GM12878 (cell line): ENCODE measurements at regions not wholly inside any gene's neighbourhood (a gene's known extent, or its start where the extent isn't known, plus 50 kb on each side); places are given as distances from the start of the nearest gene placed in this dataset.

Experiments
- ATAC-seq: fragments of 200-7000 bp; cut with Tn5 transposase; 3 replicates; pipeline ENCODE4 v1.9.1; 2020; ENCODE audit warnings: mild to moderate bottlenecking, moderate library complexity
- BruUV-seq: library from RNA; stranded (reverse); fragments of 400-500 nt; replicated peaks from 2 replicates; lab custom pipeline; 2021; lab: Mats Ljungman, UMichigan
- CTCF ChIA-PET: fragments of 300-600 bp; sonication (Branson Sonifier 250); formaldehyde crosslinking; extraction: SDS; loops from one replicate; lab custom pipeline; 2021; ENCODE audit warnings: inconsistent platforms; lab: Yijun Ruan, JAX
- POLR2A ChIA-PET: fragments of 350-600 bp; formaldehyde crosslinking; extraction: SDS; loops from one replicate; lab custom pipeline; 2021; ENCODE audit warnings: inconsistent platforms; lab: Charles Lee
- RAD21 ChIA-PET: fragments of 300-600 bp; sonication (Branson Sonifier 250); formaldehyde crosslinking; loops from one replicate; lab custom pipeline; 2023; ENCODE audit warnings: antibody characterized with exemption; ENCODE audit not compliant: unreplicated experiment; lab: Charles Lee
- SMC1A ChIA-PET: fragments of 300-600 bp; sonication (Branson Sonifier 250); formaldehyde crosslinking; loops from one replicate; lab custom pipeline; 2023; ENCODE audit not compliant: unreplicated experiment, uncharacterized antibody; lab: Charles Lee
- DNase-seq: peaks from one replicate; pipeline ENCODE4 v3.0.0-alpha.2; 2011; ENCODE audit warnings: low read depth, low spot score
- FAIRE-seq: peaks from 3 replicates; lab custom pipeline; 2011; peaks lifted over from hg19 to GRCh38; lab: Jason Lieb, UNC
- H2AFZ ChIP-seq: 2 replicates; pipeline ENCODE4 v1.6.0; 2011; ENCODE audit warnings: low read depth, low read length, control low read depth; ENCODE audit not compliant: control insufficient read depth
- H3K27ac ChIP-seq: 2 replicates; pipeline ENCODE4 v1.5.1; 2011; ENCODE audit warnings: control low read depth; ENCODE audit not compliant: control insufficient read depth, insufficient read depth
- H3K27me3 ChIP-seq, 2 experiments: replicated peaks in 1 of 2; 2 replicates each; pipeline versions ENCODE4 v1.6.0 to v1.6.1; 2011; ENCODE audit warnings: low read length in 1 of 2; ENCODE audit not compliant: control insufficient read depth in 2 of 2, insufficient read depth in 2 of 2
- H3K36me3 ChIP-seq, 2 experiments: 2 replicates each; pipeline ENCODE4 v1.5.1; 2011; ENCODE audit warnings: low read length in 1 of 2; ENCODE audit not compliant: control insufficient read depth in 2 of 2, insufficient read depth in 2 of 2
- H3K4me1 ChIP-seq: 2 replicates; pipeline ENCODE4 v1.6.1; 2011; ENCODE audit warnings: mild to moderate bottlenecking, low read length, moderate library complexity, mixed read lengths; ENCODE audit not compliant: control insufficient read depth, insufficient read depth
- H3K4me2 ChIP-seq: 2 replicates; pipeline ENCODE4 v1.6.0; 2011; ENCODE audit warnings: control low read depth; ENCODE audit not compliant: control insufficient read depth, insufficient read depth
- H3K4me3 ChIP-seq: fragments of 200-600 bp; sonication (generic); 2 replicates; pipeline ENCODE4 v1.5.1; 2016
- H3K79me2 ChIP-seq: 2 replicates; pipeline ENCODE4 v1.6.0; 2011; ENCODE audit warnings: low read length; ENCODE audit not compliant: control insufficient read depth, insufficient read depth
- H3K9ac ChIP-seq: 2 replicates; pipeline ENCODE4 v1.8.0; 2011; ENCODE audit warnings: low read length, control low read depth, mixed read lengths; ENCODE audit not compliant: control insufficient read depth, insufficient read depth
- H3K9me3 ChIP-seq: replicated peaks from 3 replicates; pipeline ENCODE4 v1.5.1; 2011; ENCODE audit warnings: mild to moderate bottlenecking, low read length; ENCODE audit not compliant: control insufficient read depth, insufficient read depth
- H4K20me1 ChIP-seq: 2 replicates; pipeline ENCODE4 v1.6.0; 2011; ENCODE audit not compliant: control insufficient read depth, insufficient read depth
- BCL11A ChIP-seq: IDR thresholded peaks from 2 replicates; pipeline ENCODE4 v1.6.1; 2011; ENCODE audit warnings: low read depth, low read length
- CBFB ChIP-seq: IDR thresholded peaks from 2 replicates; pipeline ENCODE4 v1.6.1; 2016; ENCODE audit warnings: antibody characterized with exemption, low read depth
- CUX1 ChIP-seq: IDR thresholded peaks from 2 replicates; pipeline ENCODE4 v1.6.1; 2012; ENCODE audit warnings: improper control_type of control experiment, low read depth, low read length; ENCODE audit not compliant: insufficient replicate concordance
- ETV6 ChIP-seq, 2 experiments: fragments of 450-650 bp in 1 of 2; IDR thresholded peaks in 1 of 2; conservative IDR thresholded peaks in 1 of 2; 2 replicates each; pipeline ENCODE4 v1.6.1; 2014; ENCODE audit warnings: antibody characterized with exemption in 1 of 2, borderline replicate concordance in 1 of 2, low read depth in 1 of 2, mild to moderate bottlenecking in 1 of 2, moderate library complexity in 1 of 2
- GABPA ChIP-seq: IDR thresholded peaks from 2 replicates; pipeline ENCODE4 v1.6.1; 2014; ENCODE audit warnings: antibody characterized with exemption, low read depth, mild to moderate bottlenecking, inconsistent platforms
- NBN ChIP-seq: fragments of 450-650 bp; IDR thresholded peaks from 2 replicates; pipeline ENCODE4 v1.6.1; 2016
- NFYA ChIP-seq: IDR thresholded peaks from 2 replicates; pipeline ENCODE4 v1.6.1; 2011; ENCODE audit warnings: low read depth, mild to moderate bottlenecking, low read length, improper control_type of control experiment, borderline replicate concordance
- NR2C1 ChIP-seq: fragments of 450-650 bp; IDR thresholded peaks from 2 replicates; pipeline ENCODE4 v1.6.1; 2017; ENCODE audit warnings: antibody characterized with exemption, mild to moderate bottlenecking, moderate library complexity
- RAD21 ChIP-seq: IDR thresholded peaks from 2 replicates; pipeline ENCODE4 v1.6.1; 2011; ENCODE audit warnings: mild to moderate bottlenecking, low read depth, low read length, moderate library complexity; ENCODE audit not compliant: insufficient read depth
- SMARCA5 ChIP-seq: fragments of 450-650 bp; IDR thresholded peaks from 2 replicates; pipeline ENCODE4 v1.6.1; 2017; ENCODE audit warnings: mild to moderate bottlenecking
- SMC3 ChIP-seq: IDR thresholded peaks from 2 replicates; pipeline ENCODE4 v1.6.1; 2011; ENCODE audit warnings: low read length, improper control_type of control experiment, borderline replicate concordance
- TAF1 ChIP-seq: IDR thresholded peaks from 2 replicates; pipeline ENCODE4 v1.6.1; 2011; ENCODE audit warnings: mild to moderate bottlenecking, low read depth, low read length, borderline replicate concordance
- YBX1 ChIP-seq: fragments of 450-650 bp; IDR thresholded peaks from 2 replicates; pipeline ENCODE4 v1.6.1; 2016; ENCODE audit warnings: antibody characterized with exemption
- ZBED1 ChIP-seq: IDR thresholded peaks from 2 replicates; pipeline ENCODE4 v1.6.1; 2016; ENCODE audit warnings: borderline replicate concordance
- ZNF24 ChIP-seq: fragments of 450-650 bp; IDR thresholded peaks from 2 replicates; pipeline ENCODE4 v1.6.1; 2017; ENCODE audit warnings: antibody characterized with exemption, mild to moderate bottlenecking
- WGBS: methylation state at CpG from one replicate; pipeline ENCODE4 v1.1.6; 2016; ENCODE audit warnings: low lambda C conversion rate; ENCODE audit not compliant: insufficient replicate concordance, insufficient coverage; ENCODE audit errors: missing lambda C conversion rate; 5-methylcytosine and 5-hydroxymethylcytosine counted together
- in situ Hi-C: fragments of 300-500 bp; cut with MboI; formaldehyde crosslinking; loops from 9 replicates; pipeline ENCODE4 v1.14.3; 2018; ENCODE audit warnings: mixed read lengths
- intact Hi-C: fragments of 100-400 bp; cut with micrococcal nuclease; formaldehyde crosslinking; loops from one replicate; pipeline ENCODE4 v1.14.2; 2022; ENCODE audit not compliant: unreplicated experiment
- TF ChIP-seq, protein P1 (sequence below): fragments of 450-650 bp; IDR thresholded peaks from 2 replicates; pipeline ENCODE4 v1.6.1; 2016; ENCODE audit warnings: mild to moderate bottlenecking

DNA sequence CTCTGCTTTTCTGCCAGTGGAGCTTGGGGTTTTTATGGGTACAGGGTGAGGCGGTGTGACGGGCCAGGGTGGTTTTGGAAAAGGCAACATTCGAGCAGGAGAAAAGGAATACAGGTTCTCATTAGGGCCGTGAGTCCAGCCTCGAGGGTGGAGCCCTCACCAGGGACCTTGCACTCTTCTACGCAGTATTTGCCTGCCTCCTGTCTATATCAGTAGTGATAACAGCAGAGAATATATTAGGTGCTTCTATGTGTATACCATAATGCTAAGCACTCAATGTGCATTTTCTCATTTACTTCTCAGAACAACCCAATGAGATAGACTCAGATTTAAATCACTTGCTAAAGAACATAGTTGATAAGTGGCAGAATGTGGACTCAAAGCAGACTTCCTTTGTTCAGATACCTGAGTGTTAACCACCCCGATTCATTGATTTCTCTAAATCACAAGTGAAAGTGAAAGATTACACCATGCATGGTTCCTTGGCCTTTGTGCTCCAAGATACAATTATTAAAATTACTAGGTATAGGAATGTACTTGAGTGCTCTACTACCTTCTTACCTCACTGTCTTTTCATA, 403.9 kb downstream of the PCDH7 start:
- Histone ChIP-seq H3K27me3 (no peaks in the 10 kb centered on the region), H2AFZ (no peak overlapping the region), H3K4me3 (no peak overlapping the region), H3K4me2 (no peak overlapping the region), H4K20me1 (no peaks in the 10 kb centered on the region), H3K36me3 (no peaks in the 10 kb centered on the region), H3K79me2 (no peaks in the 10 kb centered on the region), H3K9ac (no peak overlapping the region), H3K27ac (no peak overlapping the region), H3K4me1 (no peaks in the 10 kb centered on the region), H3K9me3 (no peaks in the 10 kb centered on the region)
- BruUV-seq = no TSS peak
- ChIA-PET RAD21 (no interaction called here), CTCF (no interaction called here), POLR2A (no interaction called here), SMC1A (interaction anchor here (1.5 kb wide), 1 partner anchor 19 kb away, joined by 3 read pairs; no protein-coding TSS in a partner anchor)
- intact Hi-C loops (no loop called here), in situ Hi-C loops (no loop called here)
- peak; percentile 76 for ATAC-seq
- FAIRE-seq = peak; percentile 57
- no peak for TF ChIP-seq ETV6 (conservative IDR thresholded peaks at IDR 0.05 in 1 of 2, IDR thresholded peaks at IDR 0.05 in 1 of 2; ENCODE audit: borderline replicate concordance in 1 of 2, low read depth in 1 of 2)
- TF ChIP-seq ZNF24 = no peak
- TF ChIP-seq ZBED1 = no peak
- no peak for TF ChIP-seq NFYA
- TF ChIP-seq CUX1 = no peak
- no peak for TF ChIP-seq NBN
- no peak for TF ChIP-seq YBX1
- TF ChIP-seq GABPA = no peak
- no peak for TF ChIP-seq SMARCA5
- no peak for TF ChIP-seq RAD21
- TF ChIP-seq, protein P1, sequence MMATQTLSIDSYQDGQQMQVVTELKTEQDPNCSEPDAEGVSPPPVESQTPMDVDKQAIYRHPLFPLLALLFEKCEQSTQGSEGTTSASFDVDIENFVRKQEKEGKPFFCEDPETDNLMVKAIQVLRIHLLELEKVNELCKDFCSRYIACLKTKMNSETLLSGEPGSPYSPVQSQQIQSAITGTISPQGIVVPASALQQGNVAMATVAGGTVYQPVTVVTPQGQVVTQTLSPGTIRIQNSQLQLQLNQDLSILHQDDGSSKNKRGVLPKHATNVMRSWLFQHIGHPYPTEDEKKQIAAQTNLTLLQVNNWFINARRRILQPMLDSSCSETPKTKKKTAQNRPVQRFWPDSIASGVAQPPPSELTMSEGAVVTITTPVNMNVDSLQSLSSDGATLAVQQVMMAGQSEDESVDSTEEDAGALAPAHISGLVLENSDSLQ = no peak
- no peak for TF ChIP-seq NR2C1
- no peak for TF ChIP-seq SMC3
- TF ChIP-seq BCL11A = no peak
- TF ChIP-seq TAF1 = no peak
- TF ChIP-seq CBFB = no peak
- 46% methylated on average over 7 of the region's 7 CpGs for WGBS
- DNase-seq = no peak
